ENCODE measurements at regions not wholly inside any gene's neighbourhood (a gene's known extent, or its start where the extent isn't known, plus 50 kb on each side); places are given as distances from the start of the nearest gene placed in this dataset.

GRCh38 chr12:5374713-5375112, 57.2 kb upstream of the NTF3 start:
- no peak for DNase-seq (ENCODE audit: low read depth, low spot score)
- H3K27ac Mint-ChIP-seq (ENCODE audit: unreplicated experiment): no peak overlapping the region
- TF ChIP-seq CTCF (conservative IDR thresholded peaks at IDR 0.05): no peak
- H3K4me1 Mint-ChIP-seq: no peaks in the 10 kb centered on the region
- no peak overlapping the region for H3K4me3 Mint-ChIP-seq
- H3K9me3 Mint-ChIP-seq: no peaks in the 10 kb centered on the region
- H3K36me3 Mint-ChIP-seq (ENCODE audit: low read depth): no peaks in the 10 kb centered on the region
- H3K27me3 Mint-ChIP-seq (ENCODE audit: low read depth): no peaks in the 10 kb centered on the region

- Mint-ChIP-seq H3K9me3 (no peaks in the 10 kb centered on the region), H3K27me3 (ENCODE audit: low read depth) (no peaks in the 10 kb centered on the region)
- DNase-seq (ENCODE audit: low read depth, low spot score): no peak
Observed at GRCh38 chr12:5375547-5376295, 56.2 kb upstream of the NTF3 start.

GRCh38 chr12:5376591-5377207, 55.2 kb upstream of the NTF3 start:
- no peak for TF ChIP-seq CTCF (conservative IDR thresholded peaks at IDR 0.05)
- Mint-ChIP-seq H3K4me3 (no peak overlapping the region), H3K4me1 (no peaks in the 10 kb centered on the region), H3K36me3 (ENCODE audit: low read depth) (no peaks in the 10 kb centered on the region), H3K9me3 (no peaks in the 10 kb centered on the region), H3K27me3 (ENCODE audit: low read depth) (no peaks in the 10 kb centered on the region), H3K27ac (ENCODE audit: unreplicated experiment) (no peak overlapping the region)
- DNase-seq (ENCODE audit: low read depth, low spot score): no peak

More at GRCh38 chr12:5375547-5376295, 56.2 kb upstream of the NTF3 start:
- Mint-ChIP-seq H3K4me3 (no peak overlapping the region), H3K4me1 (no peaks in the 10 kb centered on the region), H3K36me3 (ENCODE audit: low read depth) (no peaks in the 10 kb centered on the region), H3K27ac (ENCODE audit: unreplicated experiment) (no peak overlapping the region)
- no peak for TF ChIP-seq CTCF (conservative IDR thresholded peaks at IDR 0.05)

- Mint-ChIP-seq H3K4me3 (no peak overlapping the region), H3K27ac (ENCODE audit: unreplicated experiment) (no peak overlapping the region), H3K27me3 (ENCODE audit: low read depth) (no peaks in the 10 kb centered on the region), H3K4me1 (no peaks in the 10 kb centered on the region), H3K36me3 (ENCODE audit: low read depth) (no peaks in the 10 kb centered on the region), H3K9me3 (no peaks in the 10 kb centered on the region)
- DNase-seq (ENCODE audit: low read depth, low spot score): no peak
- TF ChIP-seq CTCF (conservative IDR thresholded peaks at IDR 0.05): no peak
Observed at GRCh38 chr12:5377997-5378592, 53.8 kb upstream of the NTF3 start.

- Mint-ChIP-seq H3K27me3 (ENCODE audit: low read depth) (no peaks in the 10 kb centered on the region), H3K9me3 (no peaks in the 10 kb centered on the region), H3K4me1 (no peaks in the 10 kb centered on the region), H3K27ac (ENCODE audit: unreplicated experiment) (no peak overlapping the region), H3K36me3 (ENCODE audit: low read depth) (no peaks in the 10 kb centered on the region), H3K4me3 (no peak overlapping the region)
- no peak for DNase-seq (ENCODE audit: low read depth, low spot score)
- no peak for TF ChIP-seq CTCF (conservative IDR thresholded peaks at IDR 0.05)
Observed at GRCh38 chr12:5379749-5380496, 52.0 kb upstream of the NTF3 start.
